ENCODE measurements at regions not wholly inside any gene's neighbourhood (a gene's known extent, or its start where the extent isn't known, plus 50 kb on each side); places are given as distances from the start of the nearest gene placed in this dataset.

- no peak for TF ChIP-seq CTCF (IDR thresholded peaks at IDR 0.05; ENCODE audit: unreplicated experiment)
- no peak overlapping the region for H3K27ac Mint-ChIP-seq (ENCODE audit: unreplicated experiment)
- no peak overlapping the region for H3K4me3 Mint-ChIP-seq (ENCODE audit: unreplicated experiment)
- DNase-seq (ENCODE audit: low spot score), result no peak
- H3K9me3 Mint-ChIP-seq (ENCODE audit: unreplicated experiment), result no peaks in the 10 kb centered on the region
- H3K36me3 Mint-ChIP-seq (ENCODE audit: low read depth, unreplicated experiment), result no peaks in the 10 kb centered on the region
- no peaks in the 10 kb centered on the region for H3K27me3 Mint-ChIP-seq (ENCODE audit: unreplicated experiment)
- H3K4me1 Mint-ChIP-seq (ENCODE audit: unreplicated experiment), result peaks cover 3% of the 10 kb centered on the region
These were observed 346.8 kb downstream of the ETS1 start for GRCh38 chr11:128240546-128240945.

- Mint-ChIP-seq H3K4me1 (ENCODE audit: unreplicated experiment) (peaks cover 3% of the 10 kb centered on the region), H3K9me3 (ENCODE audit: unreplicated experiment) (no peaks in the 10 kb centered on the region), H3K36me3 (ENCODE audit: low read depth, unreplicated experiment) (no peaks in the 10 kb centered on the region), H3K4me3 (ENCODE audit: unreplicated experiment) (no peak overlapping the region), H3K27me3 (ENCODE audit: unreplicated experiment) (no peaks in the 10 kb centered on the region), H3K27ac (ENCODE audit: unreplicated experiment) (no peak overlapping the region)
- TF ChIP-seq CTCF (IDR thresholded peaks at IDR 0.05; ENCODE audit: unreplicated experiment), result no peak
- DNase-seq (ENCODE audit: low spot score), result no peak
These were observed 348.1 kb downstream of the ETS1 start for GRCh38 chr11:128239306-128239705.

- no peak for TF ChIP-seq CTCF (IDR thresholded peaks at IDR 0.05; ENCODE audit: unreplicated experiment)
- H3K36me3 Mint-ChIP-seq (ENCODE audit: low read depth, unreplicated experiment), result no peaks in the 10 kb centered on the region
- no peaks in the 10 kb centered on the region for H3K9me3 Mint-ChIP-seq (ENCODE audit: unreplicated experiment)
- no peak overlapping the region for H3K4me3 Mint-ChIP-seq (ENCODE audit: unreplicated experiment)
- peaks cover 3% of the 10 kb centered on the region for H3K4me1 Mint-ChIP-seq (ENCODE audit: unreplicated experiment)
- H3K27ac Mint-ChIP-seq (ENCODE audit: unreplicated experiment), result no peak overlapping the region
- no peaks in the 10 kb centered on the region for H3K27me3 Mint-ChIP-seq (ENCODE audit: unreplicated experiment)
- no peak for DNase-seq (ENCODE audit: low spot score)
These were observed 348.7 kb downstream of the ETS1 start for GRCh38 chr11:128238521-128239265.

- no peaks in the 10 kb centered on the region for H3K36me3 Mint-ChIP-seq (ENCODE audit: low read depth, unreplicated experiment)
- no peak overlapping the region for H3K4me3 Mint-ChIP-seq (ENCODE audit: unreplicated experiment)
- H3K9me3 Mint-ChIP-seq (ENCODE audit: unreplicated experiment), result no peaks in the 10 kb centered on the region
- H3K4me1 Mint-ChIP-seq (ENCODE audit: unreplicated experiment), result peaks cover 3% of the 10 kb centered on the region
- TF ChIP-seq CTCF (IDR thresholded peaks at IDR 0.05; ENCODE audit: unreplicated experiment), result no peak
- no peaks in the 10 kb centered on the region for H3K27me3 Mint-ChIP-seq (ENCODE audit: unreplicated experiment)
- DNase-seq (ENCODE audit: low spot score), result no peak
- H3K27ac Mint-ChIP-seq (ENCODE audit: unreplicated experiment), result no peak overlapping the region
These were observed 350.6 kb downstream of the ETS1 start for GRCh38 chr11:128236506-128237498.
